ENCODE measurements at regions not wholly inside any gene's neighbourhood (a gene's known extent, or its start where the extent isn't known, plus 50 kb on each side); places are given as distances from the start of the nearest gene placed in this dataset.

DNA sequence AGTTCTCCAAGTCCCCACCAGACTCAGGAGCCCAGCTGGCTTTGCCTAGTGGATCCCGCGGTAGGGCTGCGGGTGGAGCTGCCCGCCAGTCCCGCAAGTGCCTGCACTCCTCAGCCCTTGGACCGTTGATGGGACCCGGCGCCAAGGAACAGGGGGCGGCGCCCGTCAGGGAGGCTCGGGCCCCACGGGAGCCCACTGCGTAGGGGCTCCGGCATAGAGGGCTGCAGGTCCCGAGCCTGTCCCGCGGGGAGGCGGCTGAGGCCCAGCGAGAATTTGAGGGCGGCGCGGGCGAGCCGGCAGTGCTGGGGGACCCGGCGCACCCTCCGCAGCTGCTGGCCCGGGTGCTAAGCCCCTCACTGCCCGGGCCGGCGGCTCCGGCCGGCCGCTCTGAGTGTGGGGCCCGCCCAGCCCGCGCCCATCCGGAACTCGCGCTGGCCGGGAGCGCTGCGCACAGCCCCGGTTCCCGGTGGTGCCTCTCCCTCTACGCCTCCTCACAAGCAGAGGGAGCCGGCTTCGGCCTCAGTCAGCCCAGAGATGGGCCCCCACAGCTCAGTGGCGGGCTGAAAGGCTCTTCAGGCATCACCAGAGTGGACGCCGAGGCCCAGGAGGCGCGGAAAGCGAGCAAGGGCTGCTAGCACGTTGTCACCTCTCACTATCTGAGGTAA lies 452.4 kb upstream of the LRFN5 start:
- no peak overlapping the region for H3K4me3 ChIP-seq (ENCODE audit: low read length)
- H3K27me3 ChIP-seq (ENCODE audit: insufficient read depth, low read length): no peaks in the 10 kb centered on the region
- H3K36me3 ChIP-seq (ENCODE audit: insufficient read depth, low read depth, low read length): no peaks in the 10 kb centered on the region
- H3K9me3 ChIP-seq (ENCODE audit: insufficient read depth, low read depth, low read length): no peaks in the 10 kb centered on the region
- H3K4me1 ChIP-seq (ENCODE audit: insufficient read depth, low read length): no peaks in the 10 kb centered on the region
- no peak overlapping the region for H3K27ac ChIP-seq (ENCODE audit: low read length)
- H3K9ac ChIP-seq (ENCODE audit: low read depth, low read length): no peak overlapping the region

DNA sequence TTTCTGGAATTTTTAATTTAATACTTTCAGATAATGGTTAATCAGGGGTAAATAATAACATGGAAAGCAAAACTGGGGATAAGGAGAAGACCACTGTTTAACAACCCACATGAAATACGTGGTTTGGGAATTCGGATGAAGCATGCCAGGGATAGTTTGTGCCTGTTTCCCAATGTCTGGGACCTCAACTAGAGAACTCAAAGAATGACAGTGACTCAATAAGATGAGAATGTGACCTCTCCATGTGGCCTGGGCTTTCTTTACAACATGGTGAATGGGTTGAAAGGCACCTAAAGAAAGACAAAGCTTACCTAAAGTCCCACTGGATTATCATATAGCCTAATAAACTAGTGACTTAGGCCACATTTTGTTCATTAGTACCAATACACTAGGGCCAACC lies 460.3 kb upstream of the LRFN5 start:
- Histone ChIP-seq H3K27ac (ENCODE audit: low read length) (no peak overlapping the region), H3K9ac (ENCODE audit: low read depth, low read length) (no peak overlapping the region), H3K4me1 (ENCODE audit: insufficient read depth, low read length) (no peaks in the 10 kb centered on the region), H3K9me3 (ENCODE audit: insufficient read depth, low read depth, low read length) (no peaks in the 10 kb centered on the region), H3K36me3 (ENCODE audit: insufficient read depth, low read depth, low read length) (no peaks in the 10 kb centered on the region), H3K4me3 (ENCODE audit: low read length) (no peak overlapping the region), H3K27me3 (ENCODE audit: insufficient read depth, low read length) (no peaks in the 10 kb centered on the region)

DNA sequence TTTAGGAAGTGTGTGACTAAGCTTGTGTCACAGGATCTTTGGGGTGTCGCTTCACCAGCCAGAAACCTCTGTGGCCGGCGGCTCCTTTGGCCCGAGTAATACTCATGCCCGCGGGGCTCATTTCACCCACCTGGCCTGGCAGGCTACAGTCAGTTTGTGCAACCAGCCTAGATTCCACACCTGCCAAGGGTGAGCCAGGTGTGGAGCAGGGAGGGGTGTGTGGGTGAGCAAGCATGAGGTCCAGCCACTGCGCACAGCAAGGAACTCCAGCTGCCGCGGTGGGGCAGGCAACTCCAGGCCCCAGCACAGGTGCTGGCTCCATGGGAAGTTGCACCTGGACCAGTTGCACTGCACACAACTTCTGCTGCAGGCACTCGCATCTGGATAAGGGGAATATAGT lies 462.3 kb upstream of the LRFN5 start:
- no peak overlapping the region for H3K9ac ChIP-seq (ENCODE audit: low read depth, low read length)
- no peaks in the 10 kb centered on the region for H3K36me3 ChIP-seq (ENCODE audit: insufficient read depth, low read depth, low read length)
- H3K4me3 ChIP-seq (ENCODE audit: low read length): no peak overlapping the region
- no peaks in the 10 kb centered on the region for H3K4me1 ChIP-seq (ENCODE audit: insufficient read depth, low read length)
- no peaks in the 10 kb centered on the region for H3K27me3 ChIP-seq (ENCODE audit: insufficient read depth, low read length)
- H3K27ac ChIP-seq (ENCODE audit: low read length): no peak overlapping the region
- no peaks in the 10 kb centered on the region for H3K9me3 ChIP-seq (ENCODE audit: insufficient read depth, low read depth, low read length)

DNA sequence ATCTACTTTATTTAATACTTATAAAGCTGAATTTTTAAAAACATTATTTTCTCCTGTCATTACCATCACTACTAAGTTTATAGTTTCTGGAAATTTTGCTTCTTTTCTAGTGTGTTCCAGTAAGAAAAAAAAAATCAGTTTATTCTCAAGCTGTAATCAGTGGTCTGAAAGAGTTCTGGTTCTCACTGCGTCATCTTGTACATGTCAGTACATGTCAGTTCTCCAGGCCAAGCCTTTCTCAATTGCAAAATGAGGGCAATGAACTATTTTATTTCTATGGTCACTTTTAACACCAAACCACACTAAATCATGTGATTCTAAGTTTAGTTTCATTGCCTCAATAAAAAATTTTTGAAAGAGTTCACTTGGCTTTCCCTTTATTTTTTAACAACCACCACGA lies 468.9 kb upstream of the LRFN5 start:
- no peaks in the 10 kb centered on the region for H3K9me3 ChIP-seq (ENCODE audit: insufficient read depth, low read depth, low read length)
- no peaks in the 10 kb centered on the region for H3K27me3 ChIP-seq (ENCODE audit: insufficient read depth, low read length)
- H3K4me1 ChIP-seq (ENCODE audit: insufficient read depth, low read length): no peaks in the 10 kb centered on the region
- H3K4me3 ChIP-seq (ENCODE audit: low read length): no peak overlapping the region
- no peak overlapping the region for H3K9ac ChIP-seq (ENCODE audit: low read depth, low read length)
- H3K36me3 ChIP-seq (ENCODE audit: insufficient read depth, low read depth, low read length): no peaks in the 10 kb centered on the region
- no peak overlapping the region for H3K27ac ChIP-seq (ENCODE audit: low read length)

DNA sequence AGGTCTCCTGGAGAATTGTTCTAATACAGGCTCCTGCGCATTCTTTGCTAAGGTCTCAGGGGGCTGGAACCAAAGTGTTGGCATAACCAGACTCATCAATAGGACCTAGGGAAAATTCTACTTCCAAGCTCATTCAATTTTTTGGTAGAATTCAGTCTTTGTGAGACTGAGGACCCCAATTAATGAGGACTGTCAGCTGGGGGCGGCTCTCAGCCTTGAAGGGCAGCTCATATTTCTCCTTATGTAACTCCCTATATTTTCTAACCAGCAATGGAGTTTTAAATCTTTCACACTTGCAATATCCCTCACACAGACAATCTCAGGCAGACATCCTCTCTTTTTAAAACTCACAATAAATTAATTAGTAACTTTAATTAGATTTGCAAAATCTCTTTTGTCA lies 476.4 kb upstream of the LRFN5 start:
- H3K36me3 ChIP-seq (ENCODE audit: insufficient read depth, low read depth, low read length): no peaks in the 10 kb centered on the region
- no peaks in the 10 kb centered on the region for H3K4me1 ChIP-seq (ENCODE audit: insufficient read depth, low read length)
- H3K27ac ChIP-seq (ENCODE audit: low read length): no peak overlapping the region
- H3K4me3 ChIP-seq (ENCODE audit: low read length): no peak overlapping the region
- no peaks in the 10 kb centered on the region for H3K9me3 ChIP-seq (ENCODE audit: insufficient read depth, low read depth, low read length)
- no peaks in the 10 kb centered on the region for H3K27me3 ChIP-seq (ENCODE audit: insufficient read depth, low read length)
- no peak overlapping the region for H3K9ac ChIP-seq (ENCODE audit: low read depth, low read length)

DNA sequence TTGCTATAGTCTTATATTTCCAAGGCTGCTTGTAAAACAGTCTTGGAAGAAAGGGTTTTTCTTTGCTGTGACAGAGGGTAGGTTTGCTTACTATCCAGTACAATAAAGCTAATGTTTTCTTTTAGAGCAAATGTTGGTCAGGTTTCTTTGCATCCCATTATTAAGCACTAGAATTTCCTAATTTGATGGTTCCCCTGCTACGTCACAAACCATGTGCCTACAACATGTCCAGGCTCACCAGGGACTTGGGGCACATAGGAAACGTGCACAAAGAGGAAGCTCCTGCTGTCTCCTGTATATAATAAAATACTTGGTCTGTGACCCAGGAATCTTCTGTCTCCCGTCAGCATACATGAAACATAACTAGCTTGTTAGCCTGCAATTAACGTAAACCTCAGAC lies 486.3 kb upstream of the LRFN5 start:
- Histone ChIP-seq H3K4me3 (ENCODE audit: low read length) (no peak overlapping the region), H3K36me3 (ENCODE audit: insufficient read depth, low read depth, low read length) (no peaks in the 10 kb centered on the region), H3K27ac (ENCODE audit: low read length) (no peak overlapping the region), H3K9ac (ENCODE audit: low read depth, low read length) (no peak overlapping the region), H3K27me3 (ENCODE audit: insufficient read depth, low read length) (no peaks in the 10 kb centered on the region), H3K9me3 (ENCODE audit: insufficient read depth, low read depth, low read length) (no peaks in the 10 kb centered on the region), H3K4me1 (ENCODE audit: insufficient read depth, low read length) (no peaks in the 10 kb centered on the region)

DNA sequence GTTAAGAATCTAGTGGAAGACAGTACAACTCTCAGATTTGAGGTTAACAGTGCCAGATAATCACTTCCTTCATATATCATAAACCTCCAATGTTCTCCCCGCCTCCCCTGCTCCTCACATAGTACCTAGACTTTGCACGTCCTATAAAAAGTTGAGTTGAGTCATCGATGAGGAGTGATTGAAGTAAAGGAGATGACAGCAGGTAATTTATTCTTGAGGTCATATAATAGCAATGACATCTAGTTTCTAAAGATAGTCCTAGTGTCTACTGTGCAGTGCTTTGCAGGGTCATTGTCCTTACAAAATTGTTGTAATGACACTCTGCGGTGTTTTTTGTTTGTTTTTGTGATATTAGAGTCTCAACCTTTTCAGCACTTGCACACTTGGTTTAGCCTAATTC lies 510.5 kb upstream of the LRFN5 start:
- no peaks in the 10 kb centered on the region for H3K4me1 ChIP-seq (ENCODE audit: insufficient read depth, low read length)
- no peaks in the 10 kb centered on the region for H3K27me3 ChIP-seq (ENCODE audit: insufficient read depth, low read length)
- H3K9ac ChIP-seq (ENCODE audit: low read depth, low read length): no peak overlapping the region
- no peak overlapping the region for H3K27ac ChIP-seq (ENCODE audit: low read length)
- no peak overlapping the region for H3K4me3 ChIP-seq (ENCODE audit: low read length)
- H3K9me3 ChIP-seq (ENCODE audit: insufficient read depth, low read depth, low read length): peaks cover 10% of the 10 kb centered on the region
- H3K36me3 ChIP-seq (ENCODE audit: insufficient read depth, low read depth, low read length): no peaks in the 10 kb centered on the region

DNA sequence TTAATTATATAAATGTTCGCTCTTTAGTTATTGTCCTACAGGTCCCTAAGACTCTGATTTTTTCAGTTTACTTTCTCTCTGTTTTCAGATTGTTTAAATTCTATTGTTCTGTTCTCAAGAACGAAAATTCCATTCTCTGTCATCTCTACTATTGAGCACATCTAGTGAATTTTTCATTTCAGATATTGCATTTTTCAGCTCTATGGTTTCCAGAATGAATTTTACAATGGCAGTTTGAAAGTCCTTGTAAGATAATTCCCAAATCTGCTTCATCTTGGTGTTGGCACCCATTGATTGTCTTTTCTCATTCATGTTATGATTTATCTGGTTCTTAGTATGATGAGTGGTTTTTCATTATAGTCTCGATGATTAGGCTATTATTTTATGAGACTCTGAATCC lies 519.6 kb upstream of the LRFN5 start:
- Histone ChIP-seq H3K36me3 (ENCODE audit: insufficient read depth, low read depth, low read length) (no peaks in the 10 kb centered on the region), H3K4me1 (ENCODE audit: insufficient read depth, low read length) (no peaks in the 10 kb centered on the region), H3K9me3 (ENCODE audit: insufficient read depth, low read depth, low read length) (no peaks in the 10 kb centered on the region), H3K27ac (ENCODE audit: low read length) (no peak overlapping the region), H3K27me3 (ENCODE audit: insufficient read depth, low read length) (no peaks in the 10 kb centered on the region), H3K4me3 (ENCODE audit: low read length) (no peak overlapping the region), H3K9ac (ENCODE audit: low read depth, low read length) (no peak overlapping the region)

DNA sequence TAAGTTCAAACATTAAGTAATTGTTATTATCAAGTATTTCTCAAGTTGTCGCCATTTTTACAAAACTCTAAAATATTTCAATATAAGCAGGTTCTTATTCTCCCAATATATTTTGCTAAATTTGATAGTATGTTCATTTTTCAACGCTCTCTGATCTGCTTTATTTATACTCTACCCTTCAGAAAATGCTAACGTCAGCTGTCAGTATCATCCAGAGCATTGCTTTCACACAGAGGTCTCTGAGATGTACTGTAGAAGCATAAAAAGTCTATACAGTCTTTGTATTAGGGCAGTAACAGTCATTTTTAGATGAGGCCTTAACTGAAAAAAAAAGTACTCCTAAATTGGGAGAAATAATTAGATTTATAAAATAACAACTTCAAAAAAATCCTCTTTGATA lies 533.1 kb upstream of the LRFN5 start:
- Histone ChIP-seq H3K4me1 (ENCODE audit: insufficient read depth, low read length) (no peaks in the 10 kb centered on the region), H3K9ac (ENCODE audit: low read depth, low read length) (no peak overlapping the region), H3K27me3 (ENCODE audit: insufficient read depth, low read length) (no peaks in the 10 kb centered on the region), H3K36me3 (ENCODE audit: insufficient read depth, low read depth, low read length) (no peaks in the 10 kb centered on the region), H3K4me3 (ENCODE audit: low read length) (no peak overlapping the region), H3K27ac (ENCODE audit: low read length) (no peak overlapping the region), H3K9me3 (ENCODE audit: insufficient read depth, low read depth, low read length) (no peaks in the 10 kb centered on the region)

DNA sequence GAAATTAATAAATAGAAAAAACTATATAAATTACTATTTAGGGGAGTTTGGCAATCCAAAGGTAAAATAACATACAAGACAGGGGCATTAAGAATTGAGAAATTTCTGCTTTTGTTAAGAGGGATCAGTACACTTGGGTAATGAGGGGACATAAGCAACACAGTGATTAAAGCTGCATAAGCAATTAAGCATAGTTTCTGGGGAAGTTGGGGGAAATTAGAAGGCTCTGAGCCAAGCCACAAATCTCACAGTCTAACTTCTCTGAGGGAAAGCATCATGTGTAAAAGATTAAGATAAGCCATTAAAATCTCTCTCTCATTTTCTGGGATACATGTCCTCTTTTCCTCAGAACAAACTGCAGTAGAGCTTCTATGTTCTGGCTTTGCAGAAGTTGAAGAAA lies 533.9 kb upstream of the LRFN5 start:
- Histone ChIP-seq H3K9me3 (ENCODE audit: insufficient read depth, low read depth, low read length) (no peaks in the 10 kb centered on the region), H3K4me3 (ENCODE audit: low read length) (no peak overlapping the region), H3K4me1 (ENCODE audit: insufficient read depth, low read length) (no peaks in the 10 kb centered on the region), H3K9ac (ENCODE audit: low read depth, low read length) (no peak overlapping the region), H3K27me3 (ENCODE audit: insufficient read depth, low read length) (no peaks in the 10 kb centered on the region), H3K36me3 (ENCODE audit: insufficient read depth, low read depth, low read length) (no peaks in the 10 kb centered on the region), H3K27ac (ENCODE audit: low read length) (no peak overlapping the region)

DNA sequence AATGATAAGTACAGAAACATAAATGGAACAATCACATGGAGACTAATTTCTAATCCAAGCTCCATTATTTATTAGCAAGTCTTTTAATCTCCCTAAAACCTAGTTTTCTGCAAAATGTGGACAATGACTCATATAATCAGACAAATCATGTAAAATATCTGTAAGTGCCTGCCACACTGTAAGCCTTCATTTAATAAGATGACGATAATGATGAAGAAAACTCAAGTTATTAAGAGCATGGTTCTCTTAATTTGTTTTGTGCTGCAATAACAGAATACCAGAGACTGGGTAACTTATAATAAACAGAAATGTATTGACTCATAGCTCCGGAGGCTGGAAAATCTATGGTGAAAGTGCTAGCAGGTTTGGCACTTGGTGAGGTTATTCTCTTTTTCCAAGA lies 535.3 kb upstream of the LRFN5 start:
- no peaks in the 10 kb centered on the region for H3K9me3 ChIP-seq (ENCODE audit: insufficient read depth, low read depth, low read length)
- H3K27ac ChIP-seq (ENCODE audit: low read length): no peak overlapping the region
- H3K4me3 ChIP-seq (ENCODE audit: low read length): no peak overlapping the region
- H3K9ac ChIP-seq (ENCODE audit: low read depth, low read length): no peak overlapping the region
- H3K36me3 ChIP-seq (ENCODE audit: insufficient read depth, low read depth, low read length): no peaks in the 10 kb centered on the region
- no peaks in the 10 kb centered on the region for H3K4me1 ChIP-seq (ENCODE audit: insufficient read depth, low read length)
- H3K27me3 ChIP-seq (ENCODE audit: insufficient read depth, low read length): no peaks in the 10 kb centered on the region

DNA sequence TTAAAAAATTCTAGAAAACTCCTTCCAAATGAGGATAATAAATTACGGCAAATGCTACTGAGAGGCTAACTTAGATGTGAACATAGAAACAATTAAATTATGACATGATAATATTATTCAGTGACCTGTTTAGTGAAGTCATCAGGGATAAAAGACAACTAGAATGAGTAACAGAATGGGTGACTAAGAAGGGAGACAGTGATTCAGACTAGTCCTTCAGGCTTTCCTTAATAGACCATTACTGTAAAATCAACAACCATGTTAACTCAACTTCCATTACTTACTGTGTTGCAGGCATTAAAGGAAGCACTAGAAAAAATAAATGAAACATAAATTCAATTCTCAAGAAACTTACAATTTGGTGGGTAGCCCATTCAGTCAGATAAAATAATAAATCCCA lies 543.9 kb upstream of the LRFN5 start:
- no peaks in the 10 kb centered on the region for H3K9me3 ChIP-seq (ENCODE audit: insufficient read depth, low read depth, low read length)
- H3K9ac ChIP-seq (ENCODE audit: low read depth, low read length): no peak overlapping the region
- no peak overlapping the region for H3K4me3 ChIP-seq (ENCODE audit: low read length)
- H3K27ac ChIP-seq (ENCODE audit: low read length): no peak overlapping the region
- no peaks in the 10 kb centered on the region for H3K4me1 ChIP-seq (ENCODE audit: insufficient read depth, low read length)
- H3K27me3 ChIP-seq (ENCODE audit: insufficient read depth, low read length): no peaks in the 10 kb centered on the region
- no peaks in the 10 kb centered on the region for H3K36me3 ChIP-seq (ENCODE audit: insufficient read depth, low read depth, low read length)

DNA sequence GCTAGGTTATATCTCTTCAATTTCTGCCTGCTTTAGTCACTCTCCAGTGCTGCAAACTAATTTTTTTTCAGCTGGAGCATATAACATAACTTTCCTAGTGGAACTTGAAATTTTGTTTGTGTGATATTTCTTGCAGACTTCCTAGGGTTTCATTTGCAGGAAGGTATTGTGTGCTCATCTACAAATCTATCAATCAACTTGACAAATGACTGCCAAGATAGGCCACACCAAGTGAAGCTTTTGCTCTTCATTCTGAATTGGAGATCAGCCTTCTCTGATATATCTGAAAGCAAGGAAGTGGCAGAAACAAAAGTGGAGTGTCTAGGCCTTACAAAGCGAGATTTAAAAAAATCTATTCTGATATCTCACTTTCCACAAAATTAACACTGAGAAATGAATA lies 551.1 kb upstream of the LRFN5 start:
- H3K36me3 ChIP-seq (ENCODE audit: insufficient read depth, low read depth, low read length): no peaks in the 10 kb centered on the region
- H3K27me3 ChIP-seq (ENCODE audit: insufficient read depth, low read length): no peaks in the 10 kb centered on the region
- no peak overlapping the region for H3K27ac ChIP-seq (ENCODE audit: low read length)
- no peaks in the 10 kb centered on the region for H3K9me3 ChIP-seq (ENCODE audit: insufficient read depth, low read depth, low read length)
- H3K4me3 ChIP-seq (ENCODE audit: low read length): no peak overlapping the region
- H3K9ac ChIP-seq (ENCODE audit: low read depth, low read length): no peak overlapping the region
- no peaks in the 10 kb centered on the region for H3K4me1 ChIP-seq (ENCODE audit: insufficient read depth, low read length)
